SK-N-SH (cell line): ENCODE measurements at regions not wholly inside any gene's neighbourhood (a gene's known extent, or its start where the extent isn't known, plus 50 kb on each side); places are given as distances from the start of the nearest gene placed in this dataset.

Experiments used
- EP300 ChIP-seq, 2 experiments: IDR thresholded peaks; 2 replicates each; pipeline versions ENCODE4 v1.4.0 to v1.6.1; 2012; ENCODE audit warnings: borderline replicate concordance in 1 of 2, low read depth in 1 of 2, low read length in 1 of 2
- POLR2AphosphoS5 ChIP-seq: IDR thresholded peaks from 2 replicates; pipeline ENCODE4 v1.6.1; 2012; ENCODE audit warnings: low read depth, low read length
- TF ChIP-seq, protein P1 (sequence below): fragments of 200-600 bp; sonication (generic); IDR thresholded peaks from 2 replicates; pipeline ENCODE4 v1.6.1; 2017; ENCODE audit warnings: antibody characterized with exemption, mild to moderate bottlenecking, moderate library complexity

DNA sequence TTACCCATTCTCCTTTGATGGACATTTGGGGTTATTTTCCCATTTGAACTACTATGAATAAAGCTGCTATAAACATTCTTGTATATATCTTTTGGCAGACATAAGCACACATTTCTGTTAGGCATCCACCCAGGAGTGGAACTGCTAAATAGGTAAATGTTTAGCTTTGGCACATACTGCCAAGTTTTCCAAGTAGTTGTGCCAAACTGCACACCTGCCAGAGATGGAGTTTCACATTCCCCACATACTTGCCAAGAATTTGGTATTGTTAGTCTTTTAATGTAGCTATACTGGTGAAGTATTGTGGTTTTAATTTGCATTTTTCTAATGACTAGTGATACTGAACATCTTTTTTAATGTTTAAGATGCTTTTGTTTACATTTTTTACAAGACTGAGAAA lies 201.0 kb downstream of the GXYLT1 start:
- TF ChIP-seq, protein P1, sequence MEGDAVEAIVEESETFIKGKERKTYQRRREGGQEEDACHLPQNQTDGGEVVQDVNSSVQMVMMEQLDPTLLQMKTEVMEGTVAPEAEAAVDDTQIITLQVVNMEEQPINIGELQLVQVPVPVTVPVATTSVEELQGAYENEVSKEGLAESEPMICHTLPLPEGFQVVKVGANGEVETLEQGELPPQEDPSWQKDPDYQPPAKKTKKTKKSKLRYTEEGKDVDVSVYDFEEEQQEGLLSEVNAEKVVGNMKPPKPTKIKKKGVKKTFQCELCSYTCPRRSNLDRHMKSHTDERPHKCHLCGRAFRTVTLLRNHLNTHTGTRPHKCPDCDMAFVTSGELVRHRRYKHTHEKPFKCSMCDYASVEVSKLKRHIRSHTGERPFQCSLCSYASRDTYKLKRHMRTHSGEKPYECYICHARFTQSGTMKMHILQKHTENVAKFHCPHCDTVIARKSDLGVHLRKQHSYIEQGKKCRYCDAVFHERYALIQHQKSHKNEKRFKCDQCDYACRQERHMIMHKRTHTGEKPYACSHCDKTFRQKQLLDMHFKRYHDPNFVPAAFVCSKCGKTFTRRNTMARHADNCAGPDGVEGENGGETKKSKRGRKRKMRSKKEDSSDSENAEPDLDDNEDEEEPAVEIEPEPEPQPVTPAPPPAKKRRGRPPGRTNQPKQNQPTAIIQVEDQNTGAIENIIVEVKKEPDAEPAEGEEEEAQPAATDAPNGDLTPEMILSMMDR: no peak
- TF ChIP-seq EP300 (IDR thresholded peaks at IDR 0.05; ENCODE audit: borderline replicate concordance in 1 of 2, low read depth in 1 of 2, low read length in 1 of 2) (no peak), POLR2AphosphoS5 (no peak)
